Fibroblast of the aortic adventitia (primary cell): ENCODE measurements at regions not wholly inside any gene's neighbourhood (a gene's known extent, or its start where the extent isn't known, plus 50 kb on each side); places are given as distances from the start of the nearest gene placed in this dataset.
"Not testable (repeated sequence)": the region's sequence is repeated elsewhere in the genome, so short reads cannot be mapped to it uniquely, and the experiment has no call there.

Experiments
- DNase-seq: peaks from one replicate; pipeline ENCODE4 v3.0.0-alpha.2; 2010; ENCODE audit warnings: low read depth
- H3K4me3 ChIP-seq: 2 replicates; pipeline ENCODE4 v1.5.1; 2011; ENCODE audit warnings: low read depth, mild to moderate bottlenecking, control low read depth, low read length, moderate library complexity
- TF ChIP-seq, protein P1 (sequence below): IDR thresholded peaks from 2 replicates; pipeline ENCODE4 v1.5.1; 2011; ENCODE audit warnings: mild to moderate bottlenecking, low read length, control low read depth, inconsistent platforms; ENCODE audit not compliant: insufficient read depth

DNA sequence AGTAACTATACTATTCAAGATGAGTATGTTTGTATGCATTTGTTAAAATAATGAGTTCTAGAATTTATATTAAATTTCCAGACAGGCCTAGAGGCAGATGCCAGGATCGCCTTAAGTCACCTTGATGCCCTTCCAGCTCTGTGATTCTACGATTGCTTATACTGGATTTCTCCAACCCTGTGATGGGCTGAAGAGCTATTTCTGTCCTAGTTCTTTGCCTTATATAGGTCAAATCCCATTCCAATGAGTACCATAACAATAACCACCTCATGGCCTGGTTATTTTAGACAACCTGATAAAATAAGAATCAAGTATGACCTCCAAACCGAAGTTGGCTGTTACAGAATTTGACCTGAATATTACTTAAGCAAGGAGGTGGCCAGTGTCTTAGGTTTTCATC, 79.8 kb upstream of the BLID start:
- no peak for DNase-seq
- H3K4me3 ChIP-seq = no peak overlapping the region
- TF ChIP-seq, protein P1, sequence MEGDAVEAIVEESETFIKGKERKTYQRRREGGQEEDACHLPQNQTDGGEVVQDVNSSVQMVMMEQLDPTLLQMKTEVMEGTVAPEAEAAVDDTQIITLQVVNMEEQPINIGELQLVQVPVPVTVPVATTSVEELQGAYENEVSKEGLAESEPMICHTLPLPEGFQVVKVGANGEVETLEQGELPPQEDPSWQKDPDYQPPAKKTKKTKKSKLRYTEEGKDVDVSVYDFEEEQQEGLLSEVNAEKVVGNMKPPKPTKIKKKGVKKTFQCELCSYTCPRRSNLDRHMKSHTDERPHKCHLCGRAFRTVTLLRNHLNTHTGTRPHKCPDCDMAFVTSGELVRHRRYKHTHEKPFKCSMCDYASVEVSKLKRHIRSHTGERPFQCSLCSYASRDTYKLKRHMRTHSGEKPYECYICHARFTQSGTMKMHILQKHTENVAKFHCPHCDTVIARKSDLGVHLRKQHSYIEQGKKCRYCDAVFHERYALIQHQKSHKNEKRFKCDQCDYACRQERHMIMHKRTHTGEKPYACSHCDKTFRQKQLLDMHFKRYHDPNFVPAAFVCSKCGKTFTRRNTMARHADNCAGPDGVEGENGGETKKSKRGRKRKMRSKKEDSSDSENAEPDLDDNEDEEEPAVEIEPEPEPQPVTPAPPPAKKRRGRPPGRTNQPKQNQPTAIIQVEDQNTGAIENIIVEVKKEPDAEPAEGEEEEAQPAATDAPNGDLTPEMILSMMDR = no peak

DNA sequence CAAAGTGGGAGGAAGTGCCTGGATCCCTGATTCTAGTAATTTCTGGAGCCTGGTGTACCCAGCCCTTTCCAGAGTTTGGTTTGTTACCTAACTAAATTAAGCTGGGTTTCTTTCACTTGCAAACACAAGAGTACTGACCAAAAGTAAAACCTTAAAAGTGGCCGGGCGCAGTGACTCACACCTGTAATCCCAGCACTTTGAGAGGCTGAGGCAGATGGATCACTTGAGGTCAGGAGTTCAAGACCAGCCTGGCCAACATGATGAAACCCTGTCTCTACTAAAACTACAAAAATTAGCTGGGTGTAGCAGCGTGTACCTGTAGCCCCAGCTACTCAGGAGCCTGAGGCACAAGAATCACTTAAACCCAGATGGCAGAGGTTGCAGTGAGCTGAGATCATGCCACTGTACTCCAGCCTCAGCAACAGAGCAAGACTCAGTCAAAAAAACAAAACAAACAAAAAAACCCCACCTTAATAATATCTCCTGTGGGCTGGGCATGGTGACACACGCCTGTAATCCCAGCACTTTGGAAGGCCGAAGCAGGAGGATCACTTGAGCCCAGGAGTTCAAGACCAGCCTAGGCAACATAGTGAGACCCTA, 78.0 kb upstream of the BLID start:
- H3K4me3 ChIP-seq, DNase-seq: not testable (repeated sequence)

DNA sequence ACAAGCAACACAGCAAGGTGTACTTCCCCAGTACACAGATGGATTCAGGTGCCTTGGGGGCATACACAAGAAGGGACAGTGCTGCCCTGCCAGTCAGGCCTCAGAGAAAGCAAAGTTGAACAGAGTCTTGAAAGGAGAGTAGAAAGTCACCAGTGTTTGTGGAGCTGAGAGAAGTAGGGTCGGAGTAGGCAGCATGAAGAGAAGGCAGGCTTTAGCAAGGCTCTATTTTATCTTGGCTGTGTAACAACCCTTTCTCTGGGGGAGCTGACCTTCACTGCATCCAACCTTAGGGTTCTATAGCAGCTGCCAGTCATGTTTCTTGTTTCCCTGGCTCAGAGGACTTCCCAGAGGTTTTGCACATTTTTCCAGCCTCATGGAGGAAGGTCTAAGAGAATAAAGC, 77.4 kb upstream of the BLID start:
- no peak for DNase-seq
- TF ChIP-seq, protein P1 = no peak
- no peak overlapping the region for H3K4me3 ChIP-seq

DNA sequence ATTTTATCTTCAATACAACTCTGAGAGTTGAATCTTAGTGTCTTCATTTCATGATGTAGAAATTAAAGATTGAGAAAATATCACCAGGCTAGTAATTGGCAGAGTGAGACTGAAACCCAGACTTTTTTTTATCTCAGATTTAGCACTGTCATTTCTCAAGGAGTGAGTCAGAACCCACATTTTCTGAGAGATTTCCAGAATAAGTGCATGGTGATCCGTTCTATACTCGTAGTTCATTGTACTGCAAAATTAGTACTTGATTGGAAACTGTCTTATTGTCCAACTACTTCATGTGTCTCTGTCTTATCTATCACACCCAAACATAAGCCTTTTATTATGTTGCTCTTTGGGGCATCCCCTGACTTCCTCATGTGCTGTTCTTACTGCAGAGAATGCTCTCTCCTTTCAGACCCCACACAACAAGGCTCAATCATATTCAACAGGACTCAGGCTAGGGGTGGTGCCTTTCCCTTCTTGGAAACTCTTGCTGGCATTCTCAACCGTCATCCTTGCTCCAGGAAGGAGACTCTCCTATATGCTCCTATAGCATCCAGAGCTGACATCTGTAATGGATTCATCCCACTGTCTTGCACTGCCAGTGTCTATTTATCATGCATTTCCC, 76.7 kb upstream of the BLID start:
- TF ChIP-seq, protein P1 = no peak
- no peak overlapping the region for H3K4me3 ChIP-seq
- DNase-seq = peak; percentile 74

DNA sequence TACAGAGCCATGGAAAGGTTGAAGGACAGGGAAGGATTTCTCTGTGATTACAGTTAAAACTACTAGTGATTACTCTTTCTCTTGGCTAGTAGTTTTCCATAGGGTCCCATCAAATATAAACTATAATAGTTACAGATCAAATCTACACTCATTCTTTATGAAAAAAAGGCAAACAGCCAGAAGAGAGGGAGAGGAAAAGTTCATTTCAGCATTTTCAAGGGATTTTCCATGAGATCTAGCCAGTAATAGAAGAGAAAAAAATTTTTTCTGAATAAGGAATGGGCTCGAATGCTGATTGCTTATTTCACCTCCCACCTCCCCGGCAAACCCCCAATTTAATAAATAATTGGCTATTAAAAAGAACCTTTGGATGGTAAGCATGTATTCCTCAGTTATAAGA, 74.8 kb upstream of the BLID start:
- DNase-seq = no peak
- TF ChIP-seq, protein P1 = no peak
- no peak overlapping the region for H3K4me3 ChIP-seq

DNA sequence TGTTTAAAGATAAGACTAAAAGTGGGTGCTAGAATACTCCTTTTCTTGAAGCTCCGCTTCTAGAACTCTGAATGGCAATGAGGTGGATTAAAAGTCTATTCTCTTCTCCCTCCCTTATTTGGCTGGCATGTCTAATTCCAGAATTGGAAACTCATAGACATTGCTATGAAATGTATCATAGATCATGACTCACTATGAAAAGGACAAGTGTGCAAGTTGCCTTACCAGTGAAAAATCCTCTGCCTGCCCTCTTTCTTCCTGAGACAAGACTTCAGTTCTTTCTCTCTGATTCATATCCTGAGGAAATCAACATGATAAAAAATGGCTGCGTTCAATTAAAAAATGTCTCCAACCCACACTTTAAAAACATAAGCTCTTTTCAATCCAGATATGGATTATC, 73.2 kb upstream of the BLID start:
- DNase-seq = peak; percentile 99
- TF ChIP-seq, protein P1 = peak; percentile 16
- H3K4me3 ChIP-seq = no peak overlapping the region

DNA sequence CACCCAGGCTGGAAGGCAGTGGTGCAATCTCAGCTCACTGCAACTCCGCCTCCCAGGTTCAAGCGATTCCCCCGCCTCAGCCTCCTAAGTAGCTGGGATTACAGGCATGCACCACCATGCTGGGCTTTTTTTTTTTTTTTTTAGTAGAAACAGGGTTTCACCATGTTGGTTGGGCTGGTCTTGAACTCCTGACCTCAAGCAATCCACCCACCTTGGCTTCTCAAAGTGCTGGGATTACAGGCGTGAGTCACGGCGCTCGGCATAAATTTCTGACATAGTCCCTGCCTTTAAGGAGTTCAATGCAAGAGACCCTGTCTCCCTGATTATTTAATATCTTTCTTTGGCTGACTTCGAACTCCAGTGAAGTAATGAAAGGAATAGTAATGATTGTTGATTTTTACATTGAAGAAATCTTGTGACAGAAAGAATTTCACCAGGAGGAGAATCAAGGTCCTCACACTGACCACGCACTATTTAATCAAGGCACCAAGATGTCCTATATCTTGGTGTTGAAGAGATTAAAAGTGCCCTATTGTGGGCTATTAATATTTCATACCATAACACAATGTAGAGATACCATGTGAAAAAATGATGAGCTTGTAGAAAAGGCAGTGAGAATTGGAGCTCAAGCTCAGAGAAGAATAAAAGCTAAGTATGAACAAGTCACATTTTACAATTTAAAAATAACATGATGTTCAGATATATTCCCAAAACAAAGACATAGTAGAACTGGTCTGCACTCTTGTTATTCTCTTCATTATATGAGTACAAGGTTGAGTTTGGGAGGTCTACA, 71.6 kb upstream of the BLID start:
- DNase-seq = no peak
- H3K4me3 ChIP-seq = no peak overlapping the region
- TF ChIP-seq, protein P1 = no peak
